ENCODE measurements at regions not wholly inside any gene's neighbourhood (a gene's known extent, or its start where the extent isn't known, plus 50 kb on each side); places are given as distances from the start of the nearest gene placed in this dataset.
"Not testable (repeated sequence)": the region's sequence is repeated elsewhere in the genome, so short reads cannot be mapped to it uniquely, and the experiment has no call there.

DNA sequence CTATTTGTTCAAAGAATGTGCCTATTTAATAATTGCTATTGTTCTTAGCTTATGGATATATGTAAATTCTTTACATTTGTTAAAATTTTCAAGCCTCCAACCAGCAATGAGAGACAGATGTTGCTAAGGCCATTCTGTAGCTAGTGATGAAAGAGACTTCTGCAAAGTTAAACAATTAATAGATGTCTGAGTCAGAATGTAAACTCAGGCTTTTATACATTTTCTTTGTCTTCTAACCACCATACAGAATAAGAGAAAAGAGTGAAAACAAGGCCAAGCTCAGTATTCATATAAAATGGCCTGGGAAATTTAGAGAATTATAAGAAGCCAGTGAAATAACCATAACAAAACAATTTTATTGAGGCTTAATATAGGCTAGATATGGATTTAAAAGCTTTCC lies 1102.3 kb upstream of the SEL1L start:
- no peak for DNase-seq

DNA sequence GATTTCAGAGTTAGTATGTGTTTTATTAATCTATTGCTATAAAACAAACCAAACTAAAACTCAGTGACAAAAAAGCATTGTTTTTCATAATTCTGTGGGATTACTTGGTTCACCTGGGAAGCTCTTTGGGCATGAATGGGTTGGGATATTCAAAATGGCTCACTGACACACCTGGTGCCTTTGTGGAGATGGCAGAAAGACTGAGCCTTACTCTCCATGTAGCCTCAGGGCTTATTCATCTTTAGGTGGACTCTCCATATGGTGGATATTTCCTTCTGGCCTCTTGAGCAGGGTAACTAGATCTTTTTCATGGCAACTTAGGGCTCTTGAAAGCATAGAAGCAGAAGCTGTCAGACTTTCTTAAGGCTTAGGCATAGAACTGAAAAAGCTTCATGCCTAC lies 1102.8 kb upstream of the SEL1L start:
- no peak for DNase-seq

GRCh38 chr14:82641050-82641540 lies 1107.4 kb upstream of the SEL1L start:
- DNase-seq = no peak

DNA sequence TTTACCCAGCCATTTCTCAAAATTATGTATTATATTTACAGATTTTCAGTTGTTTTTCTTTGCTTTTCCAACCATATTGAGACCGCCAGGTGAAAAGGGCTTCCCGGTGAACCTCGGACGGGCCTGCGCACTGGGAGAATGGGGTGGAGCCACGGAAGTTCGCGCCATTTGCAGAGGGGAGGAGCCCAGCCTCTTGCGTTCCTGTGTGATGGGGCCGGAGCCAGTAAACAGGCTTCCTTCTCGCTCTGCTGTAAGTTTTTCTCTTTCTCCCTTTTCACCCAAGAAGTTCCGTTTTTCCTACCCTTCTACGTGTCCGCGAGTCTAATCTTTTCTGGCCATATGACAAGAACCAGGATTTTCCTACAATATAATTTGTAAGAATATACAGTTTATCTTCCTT lies 1108.8 kb upstream of the SEL1L start:
- no peak for DNase-seq

DNA sequence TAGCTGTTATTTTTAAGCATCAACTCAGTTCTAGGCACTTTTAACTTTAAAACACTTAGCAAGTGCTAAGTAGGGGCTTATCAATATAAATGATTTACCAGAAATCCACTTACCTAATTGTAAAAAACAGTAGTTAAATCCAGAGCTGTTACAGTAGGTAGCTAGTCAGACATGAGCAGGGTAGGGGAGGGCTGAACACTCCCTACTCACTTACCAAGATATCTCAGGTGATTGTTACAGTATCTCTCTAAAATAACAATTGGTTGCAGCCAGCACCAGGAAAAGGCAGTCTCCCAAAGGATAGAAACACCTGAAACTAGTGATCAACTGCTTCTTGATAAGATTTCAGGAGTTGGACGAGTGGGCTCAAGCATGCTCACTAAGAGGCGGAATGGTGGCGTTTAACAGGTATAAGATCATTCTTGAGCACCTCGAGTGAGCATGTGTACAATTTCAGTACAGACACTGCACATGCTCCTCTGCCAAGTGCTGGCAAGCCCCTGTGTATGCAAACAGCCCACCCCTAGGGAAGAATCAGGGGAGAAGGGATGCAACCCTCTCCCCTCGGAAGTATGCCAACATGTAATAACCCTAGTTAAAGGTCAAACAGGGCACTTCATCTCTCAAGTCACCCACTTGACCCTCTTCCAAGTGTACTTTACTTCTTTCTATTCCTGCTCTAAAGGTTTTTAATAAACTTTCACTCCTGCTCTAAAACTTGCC lies 1113.6 kb upstream of the SEL1L start:
- no peak for DNase-seq

- DNase-seq = peak; percentile 63
Measured at GRCh38 chr14:82655770-82656169, 1122.1 kb upstream of the SEL1L start.

DNA sequence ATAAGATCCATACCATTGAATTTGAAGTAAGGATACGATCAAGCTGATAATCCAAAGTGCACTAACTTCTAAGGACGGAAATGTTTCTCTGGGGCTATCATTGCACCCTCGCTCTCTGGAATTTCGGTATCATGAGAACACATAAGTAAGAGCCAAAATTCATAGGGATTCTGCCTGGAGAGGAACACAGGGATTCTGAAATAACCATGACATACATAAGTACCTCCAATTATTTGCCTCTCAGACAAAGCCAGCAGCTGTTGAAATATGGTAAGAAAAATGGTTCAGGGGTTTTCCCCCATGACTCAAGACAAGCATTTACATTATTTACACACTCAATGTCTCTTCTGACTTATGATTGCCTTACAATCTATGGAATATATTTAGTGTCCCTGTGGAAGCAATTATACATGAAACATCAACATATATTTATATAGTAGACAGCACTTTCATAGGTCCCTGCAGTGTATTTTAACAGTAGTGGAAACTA lies 1123.6 kb upstream of the SEL1L start:
- peak; percentile 16 for DNase-seq

- no peak for DNase-seq
Measured at GRCh38 chr14:82661258-82661657, 1127.6 kb upstream of the SEL1L start.

GRCh38 chr14:82667006-82667405 lies 1133.4 kb upstream of the SEL1L start:
- DNase-seq = no peak

GRCh38 chr14:82667501-82667900 lies 1133.8 kb upstream of the SEL1L start:
- no peak for DNase-seq

DNA sequence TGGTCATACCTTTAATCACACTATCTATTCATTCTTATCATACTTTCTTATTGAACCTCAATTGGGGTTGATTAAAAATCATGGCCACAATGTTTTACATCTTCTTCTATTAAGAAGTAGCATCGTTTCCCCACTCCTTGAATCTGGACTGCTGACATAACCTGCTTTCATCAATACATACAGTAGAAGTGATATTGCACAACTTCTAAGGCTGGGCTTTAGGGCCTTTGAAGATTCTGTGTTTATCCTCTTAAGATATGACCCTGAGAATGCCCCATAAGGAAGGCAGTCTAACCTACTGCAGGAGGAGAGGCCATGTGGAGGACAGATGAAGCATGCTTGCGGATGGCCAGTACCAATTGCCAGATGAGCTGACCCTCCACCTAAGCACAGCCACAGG lies 1142.8 kb upstream of the SEL1L start:
- no peak for DNase-seq

DNA sequence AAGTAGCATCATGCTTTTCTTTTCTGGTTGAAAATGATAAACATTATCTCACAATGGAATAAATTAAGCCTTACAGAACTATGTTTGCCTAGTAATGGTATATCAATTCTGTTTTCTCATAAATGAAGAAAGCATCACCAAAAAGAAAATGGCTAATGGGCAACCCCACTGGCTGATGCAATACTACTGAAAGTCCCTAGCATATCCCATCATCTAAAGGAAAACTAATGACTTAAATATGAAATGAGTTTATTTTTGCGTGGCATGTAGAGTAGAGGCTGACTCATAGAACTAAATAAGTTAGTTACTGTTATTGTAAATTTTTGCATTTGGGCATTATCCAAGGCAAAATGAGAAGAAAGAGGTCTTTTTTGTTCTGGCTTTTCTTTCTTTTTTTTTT lies 1156.3 kb upstream of the SEL1L start:
- DNase-seq = no peak

GRCh38 chr14:82691191-82691590 lies 1157.5 kb upstream of the SEL1L start:
- DNase-seq = not testable (repeated sequence)

GRCh38 chr14:82694820-82695219 lies 1161.2 kb upstream of the SEL1L start:
- DNase-seq = no peak

DNA sequence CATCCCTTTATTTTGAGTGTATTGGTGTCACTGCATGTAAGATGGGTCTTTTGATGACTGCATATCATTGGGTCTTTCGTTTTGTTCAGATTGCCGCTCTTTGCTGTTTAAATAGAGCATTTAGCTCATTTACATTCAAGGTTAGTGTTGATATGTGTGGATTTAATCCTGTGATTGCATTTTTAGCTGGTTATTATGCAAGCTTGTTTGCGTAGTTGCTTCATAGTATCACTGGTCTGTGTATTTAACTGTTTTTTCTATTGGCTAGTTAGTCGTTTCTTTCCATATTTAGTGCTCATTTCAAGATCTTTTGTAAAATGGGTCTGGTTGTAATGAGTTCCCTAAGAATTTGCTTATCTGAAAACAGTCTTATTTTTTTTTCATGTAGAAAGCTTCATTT lies 1170.6 kb upstream of the SEL1L start:
- no peak for DNase-seq

DNA sequence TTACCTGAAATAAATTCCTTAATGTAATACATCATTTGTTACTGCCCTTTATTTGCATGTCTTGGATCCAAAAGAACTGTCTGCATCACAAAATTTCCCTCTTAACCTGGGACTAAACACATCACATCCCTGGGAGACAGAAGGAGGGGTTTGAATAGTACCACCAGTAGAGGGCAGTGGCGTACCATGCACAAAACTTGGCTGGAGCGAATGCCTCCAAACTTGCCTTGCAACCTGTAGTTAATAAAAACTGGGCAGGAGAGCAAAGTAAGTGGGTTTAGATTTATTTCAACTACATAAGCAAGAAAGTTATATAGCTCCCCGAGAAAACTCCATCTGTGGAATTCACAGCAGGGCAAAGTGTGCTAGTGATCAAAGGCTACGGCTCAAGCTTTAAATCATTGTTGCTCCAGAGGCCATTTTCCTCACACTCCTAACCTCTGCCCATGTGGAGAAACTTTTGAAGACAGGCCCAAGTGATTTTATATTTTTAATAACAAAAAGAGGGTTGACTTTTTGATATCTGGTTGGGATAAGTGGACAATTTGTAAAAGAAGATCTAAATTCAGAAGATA lies 1176.7 kb upstream of the SEL1L start:
- DNase-seq = no peak

DNA sequence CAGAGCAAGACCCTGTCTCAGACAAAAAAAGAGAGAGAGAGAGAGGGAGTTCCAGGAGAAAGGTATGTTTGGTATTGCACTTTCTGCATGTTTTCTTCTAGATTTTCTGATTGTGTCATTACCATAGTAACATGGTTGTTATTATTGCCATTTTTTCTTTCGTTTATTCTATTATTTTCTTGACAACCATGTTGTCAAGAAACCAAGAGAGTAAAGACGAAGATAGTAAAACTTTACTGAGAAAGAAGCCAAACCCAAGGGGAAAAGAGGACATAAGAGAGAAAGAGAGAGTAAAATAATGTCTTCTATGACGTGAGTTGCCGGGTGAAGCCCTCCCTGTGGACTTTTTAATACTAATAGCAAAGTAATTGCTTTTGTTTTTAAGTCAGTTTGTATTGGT lies 1186.0 kb upstream of the SEL1L start:
- DNase-seq = no peak

- DNase-seq = no peak
Measured at GRCh38 chr14:82720431-82720830, 1186.8 kb upstream of the SEL1L start.

DNA sequence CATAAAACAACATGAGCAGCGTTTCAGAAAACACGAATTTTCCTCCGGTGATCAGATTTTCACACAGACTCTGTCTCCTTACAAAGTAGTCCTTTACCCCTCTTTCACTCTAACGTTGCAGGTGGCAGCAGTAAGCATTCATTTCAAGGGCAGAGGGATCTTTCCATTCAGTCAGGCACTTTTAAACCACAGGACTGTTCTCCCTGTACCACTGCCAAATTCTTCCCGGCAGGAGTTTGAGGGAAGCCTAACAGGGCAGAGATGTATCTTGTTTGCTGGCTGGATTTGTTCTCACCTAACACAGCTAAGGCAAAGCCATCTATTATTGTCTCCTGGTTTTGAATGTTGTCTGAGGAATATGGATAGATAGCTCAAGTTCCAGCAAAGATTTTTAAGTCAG lies 1187.3 kb upstream of the SEL1L start:
- peak; percentile 87 for DNase-seq

DNA sequence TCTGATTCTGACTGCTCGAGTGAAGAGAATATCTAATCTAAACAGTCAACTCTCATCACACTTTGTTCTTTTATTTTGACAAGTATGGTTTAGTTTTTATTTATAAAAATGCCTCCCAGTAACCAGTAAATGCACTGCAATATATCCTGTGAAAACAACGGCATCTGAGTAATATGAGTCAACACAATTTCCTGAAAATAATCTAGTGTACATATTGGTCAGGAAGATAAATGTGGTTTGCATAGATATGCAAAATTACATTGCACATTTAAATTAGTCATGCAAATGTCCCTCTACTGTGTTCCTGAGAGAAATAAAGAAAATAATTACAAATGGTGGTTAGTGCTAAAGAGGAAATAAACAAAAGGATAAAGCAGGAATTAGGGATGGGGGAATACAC lies 1190.7 kb upstream of the SEL1L start:
- DNase-seq = no peak

DNA sequence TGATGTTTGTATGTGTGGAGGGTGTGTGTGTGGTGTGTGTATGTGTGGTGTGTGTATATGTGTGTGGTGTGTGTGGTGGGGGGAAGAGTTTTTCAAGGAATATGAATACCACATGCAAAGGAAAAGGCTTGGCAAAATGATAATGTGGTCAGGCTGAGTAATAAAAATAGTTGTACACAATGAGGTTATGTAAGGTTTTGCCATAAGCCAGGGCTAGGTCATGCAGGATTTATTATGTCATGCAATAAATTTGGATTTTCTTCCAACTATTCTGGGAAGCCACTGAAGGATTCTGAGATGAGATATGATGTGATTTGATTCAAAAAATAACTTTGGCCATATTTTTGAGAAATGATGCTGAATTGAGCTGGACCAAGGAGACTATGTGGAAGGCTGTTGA lies 1191.6 kb upstream of the SEL1L start:
- no peak for DNase-seq

- DNase-seq = no peak
Measured at GRCh38 chr14:82731526-82731925, 1197.9 kb upstream of the SEL1L start.

GRCh38 chr14:82740547-82740946 lies 1206.9 kb upstream of the SEL1L start:
- no peak for DNase-seq

- DNase-seq = no peak
Measured at GRCh38 chr14:82755476-82755875, 1221.8 kb upstream of the SEL1L start.

GRCh38 chr14:82755923-82756322 lies 1222.3 kb upstream of the SEL1L start:
- peak; percentile 17 for DNase-seq
